ENCODE measurements at regions not wholly inside any gene's neighbourhood (a gene's known extent, or its start where the extent isn't known, plus 50 kb on each side); places are given as distances from the start of the nearest gene placed in this dataset.

DNA sequence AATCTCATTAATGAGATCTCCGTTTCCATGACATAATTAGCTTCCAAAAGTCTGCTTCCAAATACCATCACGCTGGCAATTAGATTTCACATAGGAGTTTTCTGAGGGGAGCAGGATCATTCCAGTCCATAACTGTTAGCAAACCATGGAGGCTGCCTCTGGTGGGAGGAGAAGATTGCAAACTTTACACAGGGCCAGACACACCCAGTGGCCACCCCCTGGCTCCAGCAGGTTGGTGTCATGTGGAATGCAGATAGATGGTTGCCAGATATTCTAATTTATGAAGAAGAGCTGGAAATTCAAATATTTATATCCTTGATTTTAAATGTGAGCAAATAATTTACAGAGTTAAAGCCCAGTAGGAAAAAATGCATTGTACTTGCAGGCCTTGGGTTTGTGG, 164.2 kb downstream of the ICE1 start:
- Histone ChIP-seq H3K9ac (ENCODE audit: low read length in 3 of 3) (no peak overlapping the region), H3K27ac (ENCODE audit: low read depth in 2 of 2, low read length in 2 of 2) (no peak overlapping the region), H3K36me3 (ENCODE audit: control insufficient read depth in 2 of 3, insufficient read depth in 3 of 3, low read length in 3 of 3) (no peaks in the 10 kb centered on the region), H3K4me1 (ENCODE audit: control insufficient read depth in 2 of 3, insufficient read depth in 2 of 3, low read depth in 1 of 3, low read length in 3 of 3) (no peaks in the 10 kb centered on the region), H3K9me3 (ENCODE audit: control insufficient read depth in 2 of 3, insufficient read depth in 1 of 3, low read length in 3 of 3) (no peaks in the 10 kb centered on the region), H3K27me3 (ENCODE audit: control insufficient read depth, insufficient read depth, low read length) (no peaks in the 10 kb centered on the region), H3K4me3 (ENCODE audit: low read length in 3 of 3) (no peak overlapping the region)
- no peak for DNase-seq
- intact Hi-C loops (cut with DNase I), result no loop called here
- FAIRE-seq, result no peak
- TF ChIP-seq, protein P1, sequence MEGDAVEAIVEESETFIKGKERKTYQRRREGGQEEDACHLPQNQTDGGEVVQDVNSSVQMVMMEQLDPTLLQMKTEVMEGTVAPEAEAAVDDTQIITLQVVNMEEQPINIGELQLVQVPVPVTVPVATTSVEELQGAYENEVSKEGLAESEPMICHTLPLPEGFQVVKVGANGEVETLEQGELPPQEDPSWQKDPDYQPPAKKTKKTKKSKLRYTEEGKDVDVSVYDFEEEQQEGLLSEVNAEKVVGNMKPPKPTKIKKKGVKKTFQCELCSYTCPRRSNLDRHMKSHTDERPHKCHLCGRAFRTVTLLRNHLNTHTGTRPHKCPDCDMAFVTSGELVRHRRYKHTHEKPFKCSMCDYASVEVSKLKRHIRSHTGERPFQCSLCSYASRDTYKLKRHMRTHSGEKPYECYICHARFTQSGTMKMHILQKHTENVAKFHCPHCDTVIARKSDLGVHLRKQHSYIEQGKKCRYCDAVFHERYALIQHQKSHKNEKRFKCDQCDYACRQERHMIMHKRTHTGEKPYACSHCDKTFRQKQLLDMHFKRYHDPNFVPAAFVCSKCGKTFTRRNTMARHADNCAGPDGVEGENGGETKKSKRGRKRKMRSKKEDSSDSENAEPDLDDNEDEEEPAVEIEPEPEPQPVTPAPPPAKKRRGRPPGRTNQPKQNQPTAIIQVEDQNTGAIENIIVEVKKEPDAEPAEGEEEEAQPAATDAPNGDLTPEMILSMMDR (IDR thresholded peaks at IDR 0.05; ENCODE audit: borderline replicate concordance, extremely low read depth, insufficient read depth), result no peak

DNA sequence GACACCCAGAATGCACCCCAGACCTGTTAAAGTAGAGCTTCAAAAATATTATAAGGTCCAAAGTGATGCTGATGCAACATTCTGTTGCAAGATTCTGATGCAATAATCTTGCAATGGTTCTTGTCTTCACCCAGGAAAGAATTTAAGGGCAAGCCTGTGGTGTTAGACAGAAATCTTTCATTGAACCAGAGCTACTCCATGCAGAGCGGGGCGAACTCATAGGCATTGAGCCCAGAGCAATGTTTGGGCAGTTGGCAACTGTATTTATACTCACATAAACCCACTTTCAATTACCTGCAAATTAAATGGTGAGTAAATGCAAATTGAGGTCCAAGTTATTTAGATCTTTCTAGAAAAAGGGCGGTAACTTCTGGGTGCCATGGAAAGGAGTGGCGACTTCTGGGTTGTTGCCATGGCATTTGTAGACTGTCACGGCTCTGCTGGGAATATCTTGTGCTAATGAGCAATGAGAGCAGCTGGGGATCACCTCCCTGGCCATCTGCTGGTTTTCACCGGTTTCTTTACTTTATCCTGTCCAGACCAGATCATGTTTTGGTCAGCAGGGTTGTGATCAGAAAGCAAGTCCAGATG, 163.4 kb downstream of the ICE1 start:
- Histone ChIP-seq H3K27ac (ENCODE audit: low read depth in 2 of 2, low read length in 2 of 2) (no peak overlapping the region), H3K9me3 (ENCODE audit: control insufficient read depth in 2 of 3, insufficient read depth in 1 of 3, low read length in 3 of 3) (no peaks in the 10 kb centered on the region), H3K27me3 (ENCODE audit: control insufficient read depth, insufficient read depth, low read length) (no peaks in the 10 kb centered on the region), H3K36me3 (ENCODE audit: control insufficient read depth in 2 of 3, insufficient read depth in 3 of 3, low read length in 3 of 3) (no peaks in the 10 kb centered on the region), H3K9ac (ENCODE audit: low read length in 3 of 3) (no peak overlapping the region), H3K4me1 (ENCODE audit: control insufficient read depth in 2 of 3, insufficient read depth in 2 of 3, low read depth in 1 of 3, low read length in 3 of 3) (no peaks in the 10 kb centered on the region), H3K4me3 (ENCODE audit: low read length in 3 of 3) (no peak overlapping the region)
- TF ChIP-seq, protein P1 (IDR thresholded peaks at IDR 0.05; ENCODE audit: borderline replicate concordance, extremely low read depth, insufficient read depth), result no peak
- DNase-seq (no peak), FAIRE-seq (no peak)
- intact Hi-C loops (cut with DNase I), result no loop called here

DNA sequence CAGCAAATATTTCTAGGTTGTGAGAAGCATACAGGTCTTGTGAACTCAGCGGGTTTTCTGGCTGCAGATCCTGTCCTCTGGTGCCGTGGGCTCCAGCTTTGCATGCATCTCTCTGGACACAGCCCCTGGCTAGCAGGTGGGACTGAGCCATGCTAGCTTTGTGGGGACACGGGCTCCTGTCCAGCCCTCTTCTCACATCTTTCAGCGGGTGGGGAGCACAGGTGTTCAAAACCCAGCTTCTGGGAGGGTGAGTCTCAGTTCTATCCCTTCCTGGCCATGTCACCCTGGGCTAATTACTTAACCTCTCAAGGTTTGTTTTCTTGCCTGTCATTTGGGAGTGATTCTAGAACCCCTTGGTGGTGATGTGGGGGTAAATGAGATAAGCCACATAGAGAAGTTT, 162.3 kb downstream of the ICE1 start:
- no peak overlapping the region for H3K9ac ChIP-seq (ENCODE audit: low read length in 3 of 3)
- DNase-seq (no peak), FAIRE-seq (no peak)
- H3K27ac ChIP-seq (ENCODE audit: low read depth in 2 of 2, low read length in 2 of 2), result no peak overlapping the region
- TF ChIP-seq, protein P1 (IDR thresholded peaks at IDR 0.05; ENCODE audit: borderline replicate concordance, extremely low read depth, insufficient read depth), result no peak
- H3K9me3 ChIP-seq (ENCODE audit: control insufficient read depth in 2 of 3, insufficient read depth in 1 of 3, low read length in 3 of 3), result no peaks in the 10 kb centered on the region
- intact Hi-C loops (cut with DNase I), result no loop called here
- no peaks in the 10 kb centered on the region for H3K4me1 ChIP-seq (ENCODE audit: control insufficient read depth in 2 of 3, insufficient read depth in 2 of 3, low read depth in 1 of 3, low read length in 3 of 3)
- H3K4me3 ChIP-seq (ENCODE audit: low read length in 3 of 3), result no peak overlapping the region
- H3K27me3 ChIP-seq (ENCODE audit: control insufficient read depth, insufficient read depth, low read length), result no peaks in the 10 kb centered on the region
- no peaks in the 10 kb centered on the region for H3K36me3 ChIP-seq (ENCODE audit: control insufficient read depth in 2 of 3, insufficient read depth in 3 of 3, low read length in 3 of 3)

DNA sequence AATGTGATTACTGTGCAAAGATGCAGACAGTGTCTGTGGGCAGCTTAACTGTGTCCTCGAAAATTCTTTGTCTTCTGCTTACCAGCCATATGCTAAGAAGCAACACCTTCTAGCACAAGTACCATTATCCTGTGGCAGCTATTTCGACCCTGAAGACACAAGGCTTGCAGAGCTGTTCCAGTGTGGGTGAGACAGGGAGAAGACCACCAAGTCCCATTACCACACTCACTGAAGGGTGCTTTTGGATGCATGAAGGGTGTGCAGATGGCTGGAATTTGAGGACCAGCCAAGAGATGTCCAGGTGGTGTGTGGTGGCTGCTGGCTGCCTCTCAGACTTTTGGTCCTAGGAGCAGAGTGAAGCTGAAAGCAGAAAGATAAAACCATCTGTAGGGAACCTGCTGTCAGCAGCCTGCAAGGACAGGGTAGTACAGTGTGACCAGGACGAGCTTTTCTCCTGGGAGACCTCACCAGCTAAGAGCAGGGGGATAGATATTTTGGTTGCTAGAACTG, 161.8 kb downstream of the ICE1 start:
- Histone ChIP-seq H3K36me3 (ENCODE audit: control insufficient read depth in 2 of 3, insufficient read depth in 3 of 3, low read length in 3 of 3) (no peaks in the 10 kb centered on the region), H3K27me3 (ENCODE audit: control insufficient read depth, insufficient read depth, low read length) (no peaks in the 10 kb centered on the region), H3K27ac (ENCODE audit: low read depth in 2 of 2, low read length in 2 of 2) (no peak overlapping the region), H3K4me1 (ENCODE audit: control insufficient read depth in 2 of 3, insufficient read depth in 2 of 3, low read depth in 1 of 3, low read length in 3 of 3) (no peaks in the 10 kb centered on the region), H3K4me3 (ENCODE audit: low read length in 3 of 3) (no peak overlapping the region), H3K9ac (ENCODE audit: low read length in 3 of 3) (no peak overlapping the region), H3K9me3 (ENCODE audit: control insufficient read depth in 2 of 3, insufficient read depth in 1 of 3, low read length in 3 of 3) (no peaks in the 10 kb centered on the region)
- intact Hi-C loops (cut with DNase I), result no loop called here
- FAIRE-seq (no peak), DNase-seq (no peak)
- TF ChIP-seq, protein P1 (IDR thresholded peaks at IDR 0.05; ENCODE audit: borderline replicate concordance, extremely low read depth, insufficient read depth), result no peak
